ENCODE measurements at regions not wholly inside any gene's neighbourhood (a gene's known extent, or its start where the extent isn't known, plus 50 kb on each side); places are given as distances from the start of the nearest gene placed in this dataset.
"Not testable (repeated sequence)": the region's sequence is repeated elsewhere in the genome, so short reads cannot be mapped to it uniquely, and the experiment has no call there.

- not testable (repeated sequence) for TF ChIP-seq POLR2A (IDR thresholded peaks at IDR 0.05; ENCODE audit: low read length); GATA1 (IDR thresholded peaks at IDR 0.05; ENCODE audit: low read depth, low read length)
Observed at GRCh38 chr2:132353380-132353779, 63.2 kb upstream of the GPR39 start.
